ENCODE measurements at regions not wholly inside any gene's neighbourhood (a gene's known extent, or its start where the extent isn't known, plus 50 kb on each side); places are given as distances from the start of the nearest gene placed in this dataset.

DNA sequence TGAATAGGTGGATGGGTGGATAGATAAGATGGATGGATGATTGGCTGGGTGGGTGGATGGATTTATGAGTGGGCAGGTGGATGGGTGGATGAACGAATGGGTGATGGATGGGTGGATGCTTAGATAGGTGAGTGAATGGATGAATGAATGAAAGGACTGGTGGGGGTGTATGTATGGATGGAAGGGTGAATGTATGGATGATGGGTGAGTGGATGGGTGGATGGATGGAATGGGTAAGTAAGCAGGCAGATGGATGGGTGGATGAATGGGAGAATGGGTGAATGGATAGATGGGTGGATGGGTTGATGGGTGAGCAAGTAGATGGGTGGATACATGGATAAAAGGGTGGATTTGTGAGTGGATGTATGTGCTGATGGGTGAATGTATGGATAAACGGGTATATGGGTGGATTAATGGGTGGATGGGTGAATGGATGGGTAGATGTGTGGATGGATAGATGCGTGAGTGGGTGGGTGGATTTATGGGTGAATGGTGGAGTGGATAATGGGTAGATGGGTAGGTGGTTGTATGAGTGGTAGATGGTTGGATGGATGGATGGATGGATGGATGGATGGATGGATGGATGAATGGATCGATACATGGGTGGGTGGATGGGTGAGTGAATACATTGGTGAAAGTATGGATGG is 682.6 kb downstream of the HS3ST4 start:
- 74 to 83% (median 77%) methylated on average over 4 of the region's 4 CpGs for WGBS, 4 donors
- Histone ChIP-seq H3K27me3 (no peaks in the 10 kb centered on the region), H3K9me3 (no peaks in the 10 kb centered on the region), H3K27ac (no peak overlapping the region), H3K36me3 (no peaks in the 10 kb centered on the region), H3K4me1 (no peaks in the 10 kb centered on the region), H3K4me3 (no peak overlapping the region)
- TF ChIP-seq POLR2A (IDR thresholded peaks at IDR 0.05), result no peak
- TF ChIP-seq, protein P1, sequence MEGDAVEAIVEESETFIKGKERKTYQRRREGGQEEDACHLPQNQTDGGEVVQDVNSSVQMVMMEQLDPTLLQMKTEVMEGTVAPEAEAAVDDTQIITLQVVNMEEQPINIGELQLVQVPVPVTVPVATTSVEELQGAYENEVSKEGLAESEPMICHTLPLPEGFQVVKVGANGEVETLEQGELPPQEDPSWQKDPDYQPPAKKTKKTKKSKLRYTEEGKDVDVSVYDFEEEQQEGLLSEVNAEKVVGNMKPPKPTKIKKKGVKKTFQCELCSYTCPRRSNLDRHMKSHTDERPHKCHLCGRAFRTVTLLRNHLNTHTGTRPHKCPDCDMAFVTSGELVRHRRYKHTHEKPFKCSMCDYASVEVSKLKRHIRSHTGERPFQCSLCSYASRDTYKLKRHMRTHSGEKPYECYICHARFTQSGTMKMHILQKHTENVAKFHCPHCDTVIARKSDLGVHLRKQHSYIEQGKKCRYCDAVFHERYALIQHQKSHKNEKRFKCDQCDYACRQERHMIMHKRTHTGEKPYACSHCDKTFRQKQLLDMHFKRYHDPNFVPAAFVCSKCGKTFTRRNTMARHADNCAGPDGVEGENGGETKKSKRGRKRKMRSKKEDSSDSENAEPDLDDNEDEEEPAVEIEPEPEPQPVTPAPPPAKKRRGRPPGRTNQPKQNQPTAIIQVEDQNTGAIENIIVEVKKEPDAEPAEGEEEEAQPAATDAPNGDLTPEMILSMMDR (IDR thresholded peaks at IDR 0.05), result no peak
- DNase-seq (no peak), ATAC-seq (peak in 1 of 4 donors; percentile 20)
- intact Hi-C loops (cut with DNase I), result no loop called here

DNA sequence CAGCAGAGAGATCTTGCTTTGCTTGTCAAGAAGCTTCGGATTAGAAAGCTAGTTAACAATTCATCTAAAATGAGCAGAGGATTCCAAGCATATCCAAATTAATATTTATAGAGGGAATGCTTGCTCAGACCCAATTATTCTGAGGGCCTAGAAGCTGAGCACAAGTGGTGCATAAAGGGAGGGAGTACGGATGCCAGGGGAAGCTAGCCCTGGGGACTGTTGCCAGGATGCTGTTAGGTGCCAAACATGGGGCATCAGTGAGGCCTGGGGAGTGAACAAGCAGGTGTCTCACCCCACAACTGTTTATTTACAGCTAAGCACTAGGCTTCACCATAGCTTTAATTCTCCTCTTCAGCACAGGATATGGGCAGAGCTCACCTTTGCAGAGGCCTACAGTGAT is 684.1 kb upstream of the C16orf82 start:
- DNase-seq, result no peak
- intact Hi-C loops (cut with DNase I), result no loop called here
- no peak overlapping the region for H3K4me3 ChIP-seq
- H3K4me1 ChIP-seq, result no peaks in the 10 kb centered on the region
- ATAC-seq, result no peak
- H3K27me3 ChIP-seq, result peaks cover 0 to 3% (median 0%) of the 10 kb centered on the region in 9 donors
- WGBS, 4 donors, result 67 to 77% (median 73%) methylated on average over 2 of the region's 2 CpGs
- no peaks in the 10 kb centered on the region for H3K36me3 ChIP-seq
- TF ChIP-seq, protein P1 (IDR thresholded peaks at IDR 0.05), result no peak
- no peak for TF ChIP-seq POLR2A (IDR thresholded peaks at IDR 0.05)
- no peak overlapping the region for H3K27ac ChIP-seq
- H3K9me3 ChIP-seq, result no peaks in the 10 kb centered on the region

DNA sequence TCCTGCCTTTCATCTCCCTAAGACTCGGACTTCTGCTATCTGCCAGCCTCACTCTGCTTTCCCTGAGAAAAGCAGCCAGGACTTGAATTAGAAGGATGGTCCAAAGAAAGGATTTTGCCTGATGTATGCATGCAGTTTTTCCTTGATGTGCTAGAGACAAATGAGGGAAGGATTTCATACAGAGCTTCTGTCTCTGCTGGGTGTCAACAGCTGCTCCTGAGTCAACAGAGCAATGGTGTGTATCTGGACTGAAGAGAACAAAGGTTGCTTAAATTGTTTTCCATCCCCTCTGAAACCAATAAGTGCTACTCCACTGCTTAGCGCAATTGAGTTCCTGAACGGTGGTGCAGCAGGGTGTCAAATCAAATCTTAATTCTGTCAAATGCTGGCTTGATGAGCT is 680.6 kb upstream of the C16orf82 start:
- 52 to 72% (median 55%) methylated on average over 3 of the region's 3 CpGs for WGBS, 4 donors
- intact Hi-C loops (cut with DNase I), result no loop called here
- Histone ChIP-seq H3K27ac (no peak overlapping the region), H3K27me3 (peaks cover 0 to 3% (median 0%) of the 10 kb centered on the region in 9 donors), H3K4me3 (no peak overlapping the region), H3K4me1 (no peaks in the 10 kb centered on the region), H3K36me3 (no peaks in the 10 kb centered on the region), H3K9me3 (no peaks in the 10 kb centered on the region)
- no peak for ATAC-seq
- TF ChIP-seq POLR2A (IDR thresholded peaks at IDR 0.05), result no peak
- TF ChIP-seq, protein P1 (IDR thresholded peaks at IDR 0.05), result no peak
- DNase-seq, result no peak

DNA sequence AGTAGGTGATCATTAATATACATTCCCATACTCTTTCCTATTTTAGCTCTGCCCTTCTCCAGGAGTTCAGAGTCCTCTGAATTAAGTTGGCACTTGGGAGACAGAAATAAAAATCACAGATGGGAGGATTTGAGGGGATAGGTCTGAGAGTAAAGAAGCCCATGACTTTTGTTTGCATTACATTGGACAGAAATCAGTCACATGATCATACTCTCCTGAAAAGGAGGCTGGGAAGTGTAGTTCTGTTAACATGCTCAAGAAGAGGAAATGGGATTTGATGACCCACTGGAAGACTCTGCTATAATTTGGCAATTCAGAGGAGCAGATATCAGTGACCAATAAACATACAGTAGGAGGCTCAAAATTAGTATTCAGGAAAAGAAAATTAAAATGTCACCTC is 674.9 kb upstream of the C16orf82 start:
- intact Hi-C loops (cut with DNase I), result no loop called here
- Histone ChIP-seq H3K4me3 (no peak overlapping the region), H3K9me3 (peaks cover 0 to 9% (median 0%) of the 10 kb centered on the region in 12 donors), H3K27ac (no peak overlapping the region), H3K4me1 (no peaks in the 10 kb centered on the region), H3K27me3 (peaks cover 0 to 3% (median 0%) of the 10 kb centered on the region in 9 donors), H3K36me3 (no peaks in the 10 kb centered on the region)
- TF ChIP-seq, protein P1 (IDR thresholded peaks at IDR 0.05), result no peak
- no peak for TF ChIP-seq POLR2A (IDR thresholded peaks at IDR 0.05)
- DNase-seq, result no peak
- no peak for ATAC-seq

Data from heart left ventricle (tissue), 16 donors.